PC-9 (cell line): ENCODE measurements at regions not wholly inside any gene's neighbourhood (a gene's known extent, or its start where the extent isn't known, plus 50 kb on each side); places are given as distances from the start of the nearest gene placed in this dataset.

ENCODE experiments used
- BruUV-seq: library from RNA; stranded (reverse); fragments of 400-500 nt; replicated peaks from 2 replicates; lab custom pipeline; 2021; lab: Mats Ljungman, UMichigan
- CTCF ChIA-PET: fragments of 300-600 bp; sonication (Branson Sonifier 250); formaldehyde crosslinking; loops from one replicate; lab custom pipeline; 2022; ENCODE audit warnings: antibody characterized with exemption; lab: Charles Lee
- POLR2A ChIA-PET: fragments of 300-600 bp; sonication (Branson Sonifier 250); formaldehyde crosslinking; loops from one replicate; lab custom pipeline; 2022; ENCODE audit warnings: antibody characterized with exemption; ENCODE audit not compliant: unreplicated experiment; lab: Charles Lee
- DNase-seq, 2 experiments: peaks; one replicate each; pipeline versions ENCODE4 v3.0.0 to v3.0.0-alpha.2; 2015 to 2022; ENCODE audit warnings: mixed read lengths in 1 of 2
- H2AFZ ChIP-seq: fragments of 200-600 bp; sonication (generic); 2 replicates; pipeline ENCODE4 v1.8.1; 2017; ENCODE audit warnings: antibody characterized with exemption
- H3F3A ChIP-seq: fragments of 200-600 bp; sonication (generic); 2 replicates; pipeline ENCODE4 v1.8.1; 2017; ENCODE audit warnings: antibody characterized with exemption, mild to moderate bottlenecking, low read depth; ENCODE audit not compliant: insufficient read depth
- H3K27ac ChIP-seq: fragments of 200-600 bp; sonication (generic); 2 replicates; pipeline ENCODE4 v1.6.1; 2016; ENCODE audit warnings: mixed run types
- H3K27me3 ChIP-seq: fragments of 200-600 bp; sonication (generic); 2 replicates; pipeline ENCODE4 v1.6.1; 2016; ENCODE audit warnings: low read depth, mixed run types; ENCODE audit not compliant: insufficient read depth
- H3K36me3 ChIP-seq: fragments of 200-600 bp; sonication (generic); 2 replicates; pipeline ENCODE4 v1.6.1; 2016; ENCODE audit warnings: low read depth, mixed run types
- H3K4me1 ChIP-seq: fragments of 200-600 bp; sonication (generic); replicated peaks from 2 replicates; pipeline ENCODE4 v1.6.1; 2016; ENCODE audit warnings: mixed run types; ENCODE audit not compliant: insufficient read depth
- H3K4me2 ChIP-seq: fragments of 200-600 bp; sonication (generic); 2 replicates; pipeline ENCODE4 v1.6.1; 2017; ENCODE audit warnings: mixed run types
- H3K4me3 ChIP-seq: fragments of 200-600 bp; sonication (generic); 2 replicates; pipeline ENCODE4 v1.6.1; 2016; ENCODE audit warnings: mixed run types
- H3K79me2 ChIP-seq: fragments of 200-600 bp; sonication (generic); 2 replicates; pipeline ENCODE4 v1.6.1; 2017; ENCODE audit warnings: low read depth, mixed run types
- H3K9me2 ChIP-seq: fragments of 200-600 bp; sonication (generic); 2 replicates; pipeline ENCODE4 v1.8.1; 2017; ENCODE audit warnings: mild to moderate bottlenecking; ENCODE audit not compliant: insufficient read depth
- H3K9me3 ChIP-seq: fragments of 200-600 bp; sonication (generic); 2 replicates; pipeline ENCODE4 v1.8.1; 2016; ENCODE audit warnings: low read depth; ENCODE audit not compliant: insufficient read depth
- H4K20me1 ChIP-seq: fragments of 200-600 bp; sonication (generic); 2 replicates; pipeline ENCODE4 v1.8.1; 2017; ENCODE audit not compliant: insufficient read depth
- EZH2 ChIP-seq: fragments of 200-600 bp; sonication (generic); IDR thresholded peaks from 2 replicates; pipeline ENCODE4 v1.8.0; 2017; ENCODE audit warnings: antibody characterized with exemption, low read depth
- intact Hi-C: fragments of 100-400 bp; cut with micrococcal nuclease; formaldehyde crosslinking; loops from one replicate; pipeline ENCODE4 v1.10.0; 2022; ENCODE audit not compliant: unreplicated experiment
- TF ChIP-seq, protein P1 (sequence below): fragments of 200-600 bp; sonication (generic); conservative IDR thresholded peaks from 2 replicates; pipeline ENCODE4 v1.6.1; 2017; ENCODE audit warnings: mixed run types, antibody characterized with exemption, mild to moderate bottlenecking, moderate library complexity

DNA sequence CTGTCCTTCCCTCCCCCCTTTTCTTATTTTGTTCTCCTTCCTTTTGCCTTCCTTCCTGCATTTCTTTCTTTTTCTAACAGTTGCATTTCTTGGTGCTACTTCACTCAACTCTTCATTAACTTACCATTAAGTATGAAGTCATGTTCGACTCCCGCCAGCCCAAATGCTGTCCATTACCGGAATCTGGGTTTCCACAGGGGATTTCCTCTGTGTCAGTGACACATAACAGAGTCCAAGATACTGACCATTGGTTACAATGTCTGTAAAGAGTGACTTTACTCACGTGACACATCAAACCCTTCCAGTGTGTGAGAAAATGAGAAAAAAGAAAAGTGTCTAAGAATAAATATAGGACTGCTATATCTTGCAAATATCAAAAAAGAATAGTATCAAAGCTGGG lies 500.0 kb upstream of the FRG1 start:
- DNase-seq: no peak
- no peak for TF ChIP-seq EZH2
- TF ChIP-seq, protein P1, sequence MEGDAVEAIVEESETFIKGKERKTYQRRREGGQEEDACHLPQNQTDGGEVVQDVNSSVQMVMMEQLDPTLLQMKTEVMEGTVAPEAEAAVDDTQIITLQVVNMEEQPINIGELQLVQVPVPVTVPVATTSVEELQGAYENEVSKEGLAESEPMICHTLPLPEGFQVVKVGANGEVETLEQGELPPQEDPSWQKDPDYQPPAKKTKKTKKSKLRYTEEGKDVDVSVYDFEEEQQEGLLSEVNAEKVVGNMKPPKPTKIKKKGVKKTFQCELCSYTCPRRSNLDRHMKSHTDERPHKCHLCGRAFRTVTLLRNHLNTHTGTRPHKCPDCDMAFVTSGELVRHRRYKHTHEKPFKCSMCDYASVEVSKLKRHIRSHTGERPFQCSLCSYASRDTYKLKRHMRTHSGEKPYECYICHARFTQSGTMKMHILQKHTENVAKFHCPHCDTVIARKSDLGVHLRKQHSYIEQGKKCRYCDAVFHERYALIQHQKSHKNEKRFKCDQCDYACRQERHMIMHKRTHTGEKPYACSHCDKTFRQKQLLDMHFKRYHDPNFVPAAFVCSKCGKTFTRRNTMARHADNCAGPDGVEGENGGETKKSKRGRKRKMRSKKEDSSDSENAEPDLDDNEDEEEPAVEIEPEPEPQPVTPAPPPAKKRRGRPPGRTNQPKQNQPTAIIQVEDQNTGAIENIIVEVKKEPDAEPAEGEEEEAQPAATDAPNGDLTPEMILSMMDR: no peak
- intact Hi-C loops: no loop called here
- Histone ChIP-seq H3K27ac (no peak overlapping the region), H3K4me3 (no peak overlapping the region), H3K36me3 (no peaks in the 10 kb centered on the region), H4K20me1 (no peaks in the 10 kb centered on the region), H3K9me2 (no peaks in the 10 kb centered on the region), H3F3A (no peaks in the 10 kb centered on the region), H3K9me3 (no peaks in the 10 kb centered on the region), H3K79me2 (no peaks in the 10 kb centered on the region), H2AFZ (no peak overlapping the region), H3K4me1 (no peaks in the 10 kb centered on the region), H3K27me3 (no peaks in the 10 kb centered on the region), H3K4me2 (no peak overlapping the region)
- POLR2A ChIA-PET: no interaction called here
- CTCF ChIA-PET: no interaction called here
- BruUV-seq: no TSS peak

DNA sequence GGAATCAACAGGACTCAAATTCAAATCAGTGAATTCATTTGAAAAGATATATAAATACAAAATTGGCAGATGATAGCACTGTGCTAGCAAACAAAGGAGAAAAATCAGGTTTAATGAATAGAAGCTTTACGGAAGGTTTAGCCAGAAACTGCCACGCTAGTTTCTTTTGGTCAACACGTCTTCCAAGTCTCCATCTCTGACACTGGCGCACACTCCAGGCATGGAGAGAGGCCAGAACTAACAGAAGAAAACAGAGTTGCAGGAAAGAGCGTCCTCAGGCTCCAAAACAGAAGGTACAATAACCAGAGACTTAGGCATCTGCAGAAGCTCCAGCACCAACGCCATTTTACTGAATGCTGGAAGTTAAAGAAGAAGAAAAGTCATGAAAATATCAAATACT lies 497.3 kb upstream of the FRG1 start:
- H3K27ac ChIP-seq: no peak overlapping the region
- no peaks in the 10 kb centered on the region for H3K9me3 ChIP-seq
- no peak overlapping the region for H3K4me2 ChIP-seq
- BruUV-seq: no TSS peak
- no peak for TF ChIP-seq EZH2
- TF ChIP-seq, protein P1: no peak
- H3K4me1 ChIP-seq: no peaks in the 10 kb centered on the region
- ChIA-PET POLR2A (no interaction called here), CTCF (no interaction called here)
- intact Hi-C loops: no loop called here
- H4K20me1 ChIP-seq: no peaks in the 10 kb centered on the region
- H3K27me3 ChIP-seq: no peaks in the 10 kb centered on the region
- DNase-seq: no peak
- no peak overlapping the region for H3K4me3 ChIP-seq
- no peak overlapping the region for H2AFZ ChIP-seq
- H3F3A ChIP-seq: no peaks in the 10 kb centered on the region
- no peaks in the 10 kb centered on the region for H3K79me2 ChIP-seq
- H3K9me2 ChIP-seq: no peaks in the 10 kb centered on the region
- H3K36me3 ChIP-seq: no peaks in the 10 kb centered on the region

DNA sequence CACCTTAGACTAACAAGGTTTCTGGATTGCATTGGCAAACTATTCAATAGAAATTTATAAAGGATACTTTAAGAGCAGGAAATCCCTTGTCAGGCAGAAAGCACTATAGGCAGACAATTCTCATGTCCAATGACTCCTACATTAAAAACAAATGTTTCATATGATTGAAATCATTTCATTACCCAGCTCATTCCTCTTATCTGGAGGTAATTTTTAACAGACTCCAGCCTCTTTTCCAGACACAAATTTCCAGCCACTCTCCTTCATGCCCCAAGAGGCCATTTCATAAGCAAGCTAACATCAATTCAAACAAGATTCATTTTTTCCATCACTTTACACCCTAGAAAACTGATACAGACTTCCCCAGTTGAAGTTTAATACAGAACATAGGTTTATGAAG lies 495.1 kb upstream of the FRG1 start:
- no peak for TF ChIP-seq EZH2
- TF ChIP-seq, protein P1: no peak
- CTCF ChIA-PET: no interaction called here
- Histone ChIP-seq H2AFZ (no peak overlapping the region), H3K27ac (no peak overlapping the region), H3K4me2 (no peak overlapping the region), H3K9me2 (no peaks in the 10 kb centered on the region), H3K4me1 (no peaks in the 10 kb centered on the region), H3K79me2 (no peaks in the 10 kb centered on the region), H3F3A (no peaks in the 10 kb centered on the region), H3K27me3 (no peaks in the 10 kb centered on the region), H3K4me3 (no peak overlapping the region), H3K9me3 (no peaks in the 10 kb centered on the region), H3K36me3 (no peaks in the 10 kb centered on the region), H4K20me1 (no peaks in the 10 kb centered on the region)
- DNase-seq: no peak
- intact Hi-C loops: no loop called here
- no TSS peak for BruUV-seq
- POLR2A ChIA-PET: no interaction called here
